K562 (cell line): ENCODE measurements at regions not wholly inside any gene's neighbourhood (a gene's known extent, or its start where the extent isn't known, plus 50 kb on each side); places are given as distances from the start of the nearest gene placed in this dataset.

Experiments
- ATAC-seq: fragments of 200-7000 bp; cut with Tn5 transposase; 3 replicates; pipeline ENCODE4 v1.9.1; 2020; ENCODE audit warnings: moderate library complexity
- BruUV-seq: library from RNA; stranded (reverse); fragments of 400-500 nt; replicated peaks from 2 replicates; lab custom pipeline; 2021; lab: Mats Ljungman, UMichigan
- CTCF ChIA-PET: fragments of 300-600 bp; formaldehyde crosslinking; extraction: SDS; loops from one replicate; lab custom pipeline; 2021; ENCODE audit warnings: low intra/inter-chr PET ratio; lab: Yijun Ruan, JAX
- POLR2A ChIA-PET: fragments of 300-600, 350-650 bp; sonication (Branson Sonifier 250); formaldehyde crosslinking; extraction: SDS; loops from one replicate; lab custom pipeline; 2021; ENCODE audit warnings: antibody characterized with exemption, inconsistent platforms; lab: Yijun Ruan, JAX
- DNase-seq, 4 experiments: peaks; one replicate each; pipeline versions ENCODE4 v3.0.0 to v3.0.0-alpha.2; 2011 to 2018; ENCODE audit warnings: low spot score in 3 of 4, mixed read lengths in 3 of 4; ENCODE audit errors: extremely low read depth in 1 of 4
- FAIRE-seq: peaks from 2 replicates; lab custom pipeline; 2011; peaks lifted over from hg19 to GRCh38; lab: Jason Lieb, UNC
- H2AFZ ChIP-seq: 2 replicates; pipeline ENCODE4 v1.6.0; 2011; ENCODE audit warnings: low read depth, low read length, control low read depth, inconsistent platforms
- H3K27ac ChIP-seq: fragments of 200-600 bp; 3 replicates; pipeline ENCODE4 v1.8.0; 2011; ENCODE audit warnings: low read depth, mild to moderate bottlenecking, control low read depth, inconsistent platforms, low read length, moderate library complexity, mixed read lengths; ENCODE audit errors: extremely low read depth
- H3K27me3 ChIP-seq, 2 experiments: fragments of 300-600 bp in 1 of 2; 2 replicates in 1 of 2; 3 replicates in 1 of 2; pipeline versions ENCODE4 v1.6.0 to v1.8.0; 2011; ENCODE audit warnings: inconsistent platforms in 2 of 2, low read length in 2 of 2, mild to moderate bottlenecking in 1 of 2, mixed read lengths in 1 of 2, moderate library complexity in 1 of 2; ENCODE audit not compliant: control insufficient read depth in 2 of 2, insufficient read depth in 2 of 2
- H3K36me3 ChIP-seq: fragments of 300-600 bp; 3 replicates; pipeline ENCODE4 v1.8.0; 2011; ENCODE audit warnings: mild to moderate bottlenecking, low read length, inconsistent platforms; ENCODE audit not compliant: control insufficient read depth, insufficient read depth
- H3K4me1 ChIP-seq, 2 experiments: fragments of 200-600 bp in 1 of 2; replicated peaks in 1 of 2; 2 replicates in 1 of 2; 3 replicates in 1 of 2; pipeline versions ENCODE4 v1.5.1 to v1.8.0; 2011; ENCODE audit warnings: inconsistent platforms in 2 of 2, low read length in 2 of 2, mild to moderate bottlenecking in 1 of 2, mixed read lengths in 1 of 2, moderate library complexity in 1 of 2; ENCODE audit not compliant: control insufficient read depth in 2 of 2, insufficient read depth in 2 of 2
- H3K4me2 ChIP-seq: 2 replicates; pipeline ENCODE4 v1.6.1; 2011; ENCODE audit warnings: low read length, control low read depth, inconsistent platforms, mixed read lengths; ENCODE audit not compliant: insufficient read depth
- H3K4me3 ChIP-seq: fragments of 200-600 bp; sonication (generic), shearing (Covaris generic); 2 replicates; pipeline ENCODE4 v1.5.1; 2016; ENCODE audit warnings: control low read depth, inconsistent platforms
- H3K79me2 ChIP-seq: fragments of 200-600 bp; 3 replicates; pipeline ENCODE4 v1.8.0; 2011; ENCODE audit warnings: low read length, inconsistent platforms; ENCODE audit not compliant: control insufficient read depth, insufficient read depth
- H3K9ac ChIP-seq, 2 experiments: 2 replicates each; pipeline versions ENCODE4 v1.6.0 to v1.6.1; 2011; ENCODE audit warnings: low read depth in 2 of 2, low read length in 2 of 2, control low read depth in 1 of 2, inconsistent platforms in 1 of 2, mild to moderate bottlenecking in 1 of 2, mixed read lengths in 1 of 2; ENCODE audit not compliant: insufficient read depth in 1 of 2
- H3K9me1 ChIP-seq: one replicate; pipeline ENCODE4 v1.6.0; 2011; ENCODE audit warnings: inconsistent platforms, mild to moderate bottlenecking, low read length, moderate library complexity; ENCODE audit not compliant: control insufficient read depth, insufficient read depth
- H3K9me3 ChIP-seq: replicated peaks from 2 replicates; pipeline ENCODE4 v1.5.1; 2011; ENCODE audit warnings: low read depth, low read length, inconsistent platforms; ENCODE audit not compliant: control insufficient read depth, insufficient read depth
- H4K20me1 ChIP-seq: replicated peaks from 2 replicates; pipeline ENCODE4 v1.6.1; 2011; ENCODE audit warnings: low read length, inconsistent platforms, mixed read lengths; ENCODE audit not compliant: control insufficient read depth, insufficient read depth
- FIP1L1 ChIP-seq: fragments of 200-400 bp; formaldehyde crosslinking; IDR thresholded peaks from 2 replicates; pipeline ENCODE4 v1.6.1; 2018; ENCODE audit warnings: mild to moderate bottlenecking, low read depth, low read length; ENCODE audit not compliant: poor library complexity, severe bottlenecking
- RBM34 ChIP-seq: fragments of 200-400 bp; formaldehyde crosslinking; IDR thresholded peaks from 2 replicates; pipeline ENCODE4 v1.6.1; 2018; ENCODE audit warnings: low read length, borderline replicate concordance; ENCODE audit not compliant: insufficient read depth
- ZC3H11A ChIP-seq: IDR thresholded peaks from 2 replicates; pipeline ENCODE4 v1.6.1; 2012; ENCODE audit warnings: low read depth, low read length, improper control_type of control experiment
- ZNF507 ChIP-seq: conservative IDR thresholded peaks from 2 replicates; pipeline ENCODE4 v1.6.1; 2017; ENCODE audit warnings: missing genetic modification characterization, missing compliant biosample characterization
- WGBS: fragments of 100-300 bp; shearing (Covaris generic); methylation state at CpG from one replicate; pipeline ENCODE4 v1.1.6; 2016; ENCODE audit warnings: low coverage, mixed read lengths; ENCODE audit not compliant: insufficient coverage; ENCODE audit errors: missing lambda C conversion rate; 5-methylcytosine and 5-hydroxymethylcytosine counted together
- in situ Hi-C: fragments of 300-500 bp; cut with MboI; formaldehyde crosslinking; loops from 4 replicates; pipeline ENCODE4 v1.15.0; 2018; ENCODE audit warnings: inconsistent platforms, mixed read lengths
- intact Hi-C: fragments of 100-400 bp; cut with micrococcal nuclease; formaldehyde crosslinking; loops from 2 replicates; pipeline ENCODE4 v1.14.2; 2022
- TF ChIP-seq, protein P1 (sequence below): fragments of 250-450 bp; sonication (Bioruptor Pico); IDR thresholded peaks from 2 replicates; pipeline ENCODE4 v1.8.0; 2022; ENCODE audit warnings: inconsistent platforms
- TF ChIP-seq, protein P2 (sequence below): fragments of 250-450 bp; sonication (Bioruptor Pico); IDR thresholded peaks from 2 replicates; pipeline ENCODE4 v1.4.0; 2020; ENCODE audit warnings: mild to moderate bottlenecking, moderate library complexity, borderline replicate concordance

DNA sequence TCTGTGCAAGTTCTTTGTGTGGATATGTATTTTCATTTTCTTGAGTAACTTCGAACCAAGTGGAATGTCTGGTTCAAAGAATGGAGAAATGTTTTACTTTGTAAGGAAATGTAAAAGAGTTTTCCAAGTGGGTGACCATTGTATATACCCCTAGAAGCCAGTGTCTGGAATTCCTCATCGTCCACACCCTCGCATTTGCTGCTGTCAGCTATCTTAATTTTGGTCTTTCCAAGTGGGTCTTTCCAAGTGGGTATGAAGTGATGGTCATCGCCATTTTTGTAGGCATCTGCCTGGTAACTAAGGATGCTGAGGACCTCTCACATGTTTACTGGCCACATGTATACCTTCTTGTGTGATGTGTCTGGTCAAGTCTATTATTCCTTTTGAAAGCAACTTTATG, 547.5 kb downstream of the TBC1D22A start:
- no peak overlapping the region for H3K27ac ChIP-seq
- no peak for FAIRE-seq
- no peaks in the 10 kb centered on the region; a peak in 2 of 5 replicates for H3K27me3 ChIP-seq
- no peaks in the 10 kb centered on the region for H3K9me1 ChIP-seq
- no TSS peak for BruUV-seq
- H4K20me1 ChIP-seq, result no peaks in the 10 kb centered on the region
- no peak overlapping the region for H2AFZ ChIP-seq
- TF ChIP-seq ZC3H11A (no peak), RBM34 (no peak), ZNF507 (tag) (no peak), FIP1L1 (no peak)
- TF ChIP-seq, protein P1, sequence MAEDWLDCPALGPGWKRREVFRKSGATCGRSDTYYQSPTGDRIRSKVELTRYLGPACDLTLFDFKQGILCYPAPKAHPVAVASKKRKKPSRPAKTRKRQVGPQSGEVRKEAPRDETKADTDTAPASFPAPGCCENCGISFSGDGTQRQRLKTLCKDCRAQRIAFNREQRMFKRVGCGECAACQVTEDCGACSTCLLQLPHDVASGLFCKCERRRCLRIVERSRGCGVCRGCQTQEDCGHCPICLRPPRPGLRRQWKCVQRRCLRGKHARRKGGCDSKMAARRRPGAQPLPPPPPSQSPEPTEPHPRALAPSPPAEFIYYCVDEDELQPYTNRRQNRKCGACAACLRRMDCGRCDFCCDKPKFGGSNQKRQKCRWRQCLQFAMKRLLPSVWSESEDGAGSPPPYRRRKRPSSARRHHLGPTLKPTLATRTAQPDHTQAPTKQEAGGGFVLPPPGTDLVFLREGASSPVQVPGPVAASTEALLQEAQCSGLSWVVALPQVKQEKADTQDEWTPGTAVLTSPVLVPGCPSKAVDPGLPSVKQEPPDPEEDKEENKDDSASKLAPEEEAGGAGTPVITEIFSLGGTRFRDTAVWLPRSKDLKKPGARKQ, result no peak
- TF ChIP-seq, protein P2, sequence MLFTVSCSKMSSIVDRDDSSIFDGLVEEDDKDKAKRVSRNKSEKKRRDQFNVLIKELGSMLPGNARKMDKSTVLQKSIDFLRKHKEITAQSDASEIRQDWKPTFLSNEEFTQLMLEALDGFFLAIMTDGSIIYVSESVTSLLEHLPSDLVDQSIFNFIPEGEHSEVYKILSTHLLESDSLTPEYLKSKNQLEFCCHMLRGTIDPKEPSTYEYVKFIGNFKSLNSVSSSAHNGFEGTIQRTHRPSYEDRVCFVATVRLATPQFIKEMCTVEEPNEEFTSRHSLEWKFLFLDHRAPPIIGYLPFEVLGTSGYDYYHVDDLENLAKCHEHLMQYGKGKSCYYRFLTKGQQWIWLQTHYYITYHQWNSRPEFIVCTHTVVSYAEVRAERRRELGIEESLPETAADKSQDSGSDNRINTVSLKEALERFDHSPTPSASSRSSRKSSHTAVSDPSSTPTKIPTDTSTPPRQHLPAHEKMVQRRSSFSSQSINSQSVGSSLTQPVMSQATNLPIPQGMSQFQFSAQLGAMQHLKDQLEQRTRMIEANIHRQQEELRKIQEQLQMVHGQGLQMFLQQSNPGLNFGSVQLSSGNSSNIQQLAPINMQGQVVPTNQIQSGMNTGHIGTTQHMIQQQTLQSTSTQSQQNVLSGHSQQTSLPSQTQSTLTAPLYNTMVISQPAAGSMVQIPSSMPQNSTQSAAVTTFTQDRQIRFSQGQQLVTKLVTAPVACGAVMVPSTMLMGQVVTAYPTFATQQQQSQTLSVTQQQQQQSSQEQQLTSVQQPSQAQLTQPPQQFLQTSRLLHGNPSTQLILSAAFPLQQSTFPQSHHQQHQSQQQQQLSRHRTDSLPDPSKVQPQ (CRISPR knock-in tag), result no peak
- TF ChIP-seq, all 486 proteins: peak for 0
- Histone ChIP-seq H3K4me3 (no peak overlapping the region), H3K4me2 (no peak overlapping the region), H3K9ac (no peak overlapping the region), H3K9me3 (no peaks in the 10 kb centered on the region), H3K36me3 (no peaks in the 10 kb centered on the region), H3K4me1 (no peaks in the 10 kb centered on the region; a peak in 2 of 5 replicates), H3K79me2 (no peaks in the 10 kb centered on the region)
- in situ Hi-C loops, result no loop called here
- intact Hi-C loops, result no loop called here
- ChIA-PET CTCF (no interaction called here), POLR2A (no interaction called here)
- ATAC-seq, result no peak
- WGBS, result 5% methylated on average over 2 of the region's 4 CpGs
- no peak for DNase-seq
